BE2C (cell line): ENCODE measurements at regions not wholly inside any gene's neighbourhood (a gene's known extent, or its start where the extent isn't known, plus 50 kb on each side); places are given as distances from the start of the nearest gene placed in this dataset.

Source experiments
- DNase-seq: peaks from one replicate; pipeline ENCODE4 v3.0.0-alpha.2; 2020
- H3K27me3 ChIP-seq: fragments of 250-450 bp; sonication (Bioruptor Pico); 2 replicates; pipeline ENCODE4 v1.5.1; 2020; ENCODE audit warnings: mild to moderate bottlenecking
- H3K36me3 ChIP-seq: fragments of 250-450 bp; sonication (Bioruptor Pico); 2 replicates; pipeline ENCODE4 v1.5.1; 2020; ENCODE audit warnings: mild to moderate bottlenecking
- H3K4me1 ChIP-seq: fragments of 250-450 bp; sonication (Bioruptor Pico); 2 replicates; pipeline ENCODE4 v1.5.1; 2020
- H3K4me3 ChIP-seq: 2 replicates; pipeline ENCODE4 v1.5.1; 2011; ENCODE audit warnings: low read depth, low read length
- H3K9me3 ChIP-seq: fragments of 250-450 bp; sonication (Bioruptor Pico); 2 replicates; pipeline ENCODE4 v1.5.1; 2020
- CTCF ChIP-seq: IDR thresholded peaks from 2 replicates; pipeline ENCODE4 v1.5.1; 2012; ENCODE audit warnings: mild to moderate bottlenecking, low read depth, low read length

GRCh38 chr12:126191949-126192348 is 1126.7 kb downstream of the AACS start:
- Histone ChIP-seq H3K4me3 (no peak overlapping the region), H3K27me3 (no peaks in the 10 kb centered on the region), H3K9me3 (no peaks in the 10 kb centered on the region; the same call in 1 of the 2 replicates), H3K36me3 (no peaks in the 10 kb centered on the region), H3K4me1 (no peaks in the 10 kb centered on the region)
- no peak for TF ChIP-seq CTCF
- DNase-seq, result no peak

- no peak for DNase-seq
- Histone ChIP-seq H3K9me3 (no peaks in the 10 kb centered on the region; the same call in 1 of the 2 replicates), H3K36me3 (no peaks in the 10 kb centered on the region), H3K27me3 (no peaks in the 10 kb centered on the region), H3K4me1 (no peaks in the 10 kb centered on the region), H3K4me3 (no peak overlapping the region)
- no peak for TF ChIP-seq CTCF
Measured at GRCh38 chr12:126193190-126193589, 1128.0 kb downstream of the AACS start.

GRCh38 chr12:126196263-126196662 is 1131.0 kb downstream of the AACS start:
- Histone ChIP-seq H3K4me3 (no peak overlapping the region), H3K9me3 (no peaks in the 10 kb centered on the region; the same call in 1 of the 2 replicates), H3K27me3 (no peaks in the 10 kb centered on the region), H3K36me3 (no peaks in the 10 kb centered on the region), H3K4me1 (no peaks in the 10 kb centered on the region)
- no peak for DNase-seq
- no peak for TF ChIP-seq CTCF

- H3K36me3 ChIP-seq, result no peaks in the 10 kb centered on the region
- no peak for TF ChIP-seq CTCF
- no peaks in the 10 kb centered on the region for H3K27me3 ChIP-seq
- H3K4me3 ChIP-seq, result no peak overlapping the region
- no peaks in the 10 kb centered on the region; the same call in 1 of the 2 replicates for H3K9me3 ChIP-seq
- no peak for DNase-seq
- H3K4me1 ChIP-seq, result no peaks in the 10 kb centered on the region
Measured at GRCh38 chr12:126198516-126198915, 1133.3 kb downstream of the AACS start.

- Histone ChIP-seq H3K36me3 (no peaks in the 10 kb centered on the region), H3K4me3 (no peak overlapping the region), H3K27me3 (no peaks in the 10 kb centered on the region), H3K9me3 (no peaks in the 10 kb centered on the region; the same call in 1 of the 2 replicates), H3K4me1 (no peaks in the 10 kb centered on the region)
- TF ChIP-seq CTCF, result no peak
- no peak for DNase-seq
Measured at GRCh38 chr12:126198966-126199692, 1133.9 kb downstream of the AACS start.

- Histone ChIP-seq H3K36me3 (no peaks in the 10 kb centered on the region), H3K4me1 (no peaks in the 10 kb centered on the region), H3K9me3 (no peaks in the 10 kb centered on the region), H3K4me3 (no peak overlapping the region), H3K27me3 (no peaks in the 10 kb centered on the region)
- TF ChIP-seq CTCF, result no peak
- no peak for DNase-seq
Measured at GRCh38 chr12:126201981-126202537, 1136.8 kb downstream of the AACS start.
